D721Med (cell line): ENCODE measurements at regions not wholly inside any gene's neighbourhood (a gene's known extent, or its start where the extent isn't known, plus 50 kb on each side); places are given as distances from the start of the nearest gene placed in this dataset.

Source experiments
- DNase-seq: peaks from one replicate; pipeline ENCODE4 v3.0.0; 2011; ENCODE audit warnings: low spot score; ENCODE audit not compliant: insufficient read length
- FAIRE-seq: peaks from 2 replicates; lab custom pipeline; 2011; peaks lifted over from hg19 to GRCh38; lab: Jason Lieb, UNC
- CTCF ChIP-seq: IDR thresholded peaks from 2 replicates; pipeline ENCODE4 v1.5.1; 2012; ENCODE audit warnings: mild to moderate bottlenecking, control low read depth; ENCODE audit not compliant: insufficient read depth; ENCODE audit errors: missing control alignments

GRCh38 chr1:22315315-22316078, 136.2 kb upstream of the ZBTB40 start:
- no peak for TF ChIP-seq CTCF
- FAIRE-seq (no peak), DNase-seq (no peak)

DNA sequence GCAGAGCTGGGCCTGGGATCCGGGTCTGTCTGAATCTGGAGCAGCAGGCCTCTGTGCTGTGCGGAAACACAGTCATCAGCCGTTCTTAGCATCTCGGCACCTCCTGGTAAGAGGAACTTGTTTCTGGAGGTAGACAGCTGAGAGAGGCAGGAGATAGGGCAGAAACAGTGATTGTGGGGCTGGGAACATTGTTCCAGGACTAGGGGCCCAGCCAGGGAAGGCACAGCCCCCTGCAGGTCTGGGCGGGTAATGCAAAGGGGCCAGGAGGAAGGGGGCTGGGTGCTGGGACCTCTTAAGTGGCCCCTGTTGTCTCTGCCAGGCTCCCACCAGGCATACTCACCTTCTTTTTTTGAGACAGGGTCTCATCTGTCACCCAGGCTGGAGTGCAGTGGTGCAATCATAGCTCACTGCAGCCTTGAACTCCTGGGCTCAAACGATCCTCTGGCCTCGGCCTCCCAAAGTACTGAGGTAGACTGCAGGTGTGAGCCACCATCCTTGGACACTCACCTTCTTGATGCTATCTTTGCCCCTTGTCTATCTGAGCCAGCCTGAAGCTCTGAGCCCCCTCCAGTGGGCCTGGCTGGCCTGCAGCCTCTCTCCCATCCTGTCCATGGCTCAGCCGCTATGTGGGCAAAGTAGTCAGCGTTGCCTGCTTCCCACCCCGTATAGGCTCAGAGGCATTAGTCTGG, 134.3 kb upstream of the ZBTB40 start:
- TF ChIP-seq CTCF = peak; percentile 39
- no peak for FAIRE-seq
- no peak for DNase-seq

DNA sequence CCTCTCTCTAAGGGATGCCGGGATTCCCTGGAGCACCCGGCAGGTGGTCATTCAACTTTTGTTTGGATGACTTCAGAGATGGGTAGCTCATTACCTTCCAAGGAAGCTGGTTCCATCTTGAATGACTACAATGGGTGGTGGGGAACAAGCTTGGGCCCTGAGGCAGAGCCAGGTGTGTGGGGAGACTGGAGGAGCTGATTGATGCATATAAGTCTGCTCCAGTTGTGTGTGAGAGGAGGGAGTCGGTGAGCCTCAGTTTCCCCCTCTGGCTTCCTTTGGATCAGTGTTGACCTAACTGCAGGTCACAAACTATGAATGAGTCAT, 133.8 kb upstream of the ZBTB40 start:
- FAIRE-seq (no peak), DNase-seq (no peak)
- TF ChIP-seq CTCF = no peak

DNA sequence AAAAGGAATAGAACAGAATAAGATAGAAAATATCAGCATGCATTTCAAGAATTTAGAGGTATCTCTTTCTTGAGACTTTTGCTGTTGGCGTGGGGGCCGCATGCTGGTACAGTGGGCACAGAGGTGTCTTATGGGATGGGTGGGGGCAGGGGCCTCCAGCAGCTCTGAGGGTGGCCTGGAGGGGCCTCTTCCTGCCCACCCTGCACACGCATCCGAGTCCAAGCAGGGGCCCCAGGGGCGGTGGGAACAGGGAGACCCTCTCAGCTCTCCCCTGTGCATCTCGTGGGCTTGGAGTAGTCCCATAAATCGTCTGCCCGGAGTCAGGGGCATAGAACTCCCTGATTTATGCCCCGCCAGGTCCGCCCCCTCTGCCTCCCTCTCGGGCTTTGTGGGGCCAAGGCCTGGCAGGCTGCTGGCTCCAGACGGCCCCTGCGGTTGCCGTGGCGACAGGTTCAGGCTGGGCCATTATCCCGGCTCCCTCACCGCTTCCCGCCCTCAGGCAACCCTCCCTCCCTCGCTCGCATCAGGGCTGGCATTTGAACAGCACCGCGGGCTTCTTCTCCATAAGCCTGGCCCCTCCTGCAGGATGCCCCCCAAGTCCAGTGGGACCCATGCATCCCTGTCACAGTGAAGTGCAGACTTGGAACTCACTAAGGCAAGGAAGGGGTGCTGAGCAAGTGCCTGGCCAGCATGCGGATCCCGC, 133.2 kb upstream of the ZBTB40 start:
- DNase-seq = peak; percentile 34
- no peak for TF ChIP-seq CTCF

DNA sequence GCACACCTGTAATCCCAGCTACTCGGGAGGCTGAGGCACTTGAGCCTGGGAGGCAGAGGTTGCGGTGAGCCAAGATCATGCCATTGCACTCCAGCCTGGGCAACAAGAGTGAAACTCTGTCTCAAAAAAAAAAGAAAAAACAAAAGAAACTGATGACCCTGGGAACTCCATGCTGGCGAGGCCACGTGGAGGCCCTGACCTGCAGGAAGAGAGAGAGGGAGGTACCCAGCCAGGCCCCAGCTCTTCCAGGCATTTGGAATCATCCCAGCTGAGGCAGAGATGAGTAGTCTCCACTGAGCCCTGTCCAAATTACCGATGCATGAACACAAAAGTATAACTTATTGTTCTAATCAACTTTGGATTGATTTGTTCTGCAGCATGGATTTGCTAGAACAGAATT, 132.0 kb upstream of the ZBTB40 start:
- DNase-seq = no peak
- no peak for FAIRE-seq
- TF ChIP-seq CTCF = no peak

More for the DNA sequence above, 133.2 kb upstream of the ZBTB40 start:
- FAIRE-seq = no peak

GRCh38 chr1:22320587-22321344, 130.9 kb upstream of the ZBTB40 start:
- no peak for DNase-seq
- no peak for FAIRE-seq
- no peak for TF ChIP-seq CTCF
